ENCODE measurements at regions not wholly inside any gene's neighbourhood (a gene's known extent, or its start where the extent isn't known, plus 50 kb on each side); places are given as distances from the start of the nearest gene placed in this dataset.

GRCh38 chr20:22321191-22321590 is 263.2 kb downstream of the FOXA2 start:
- Mint-ChIP-seq H3K9me3 (peaks cover 12% of the 10 kb centered on the region), H3K27me3 (ENCODE audit: low read depth) (peaks cover 9% of the 10 kb centered on the region), H3K4me1 (no peaks in the 10 kb centered on the region; the same call in 1 of the 2 replicates), H3K36me3 (no peaks in the 10 kb centered on the region), H3K4me3 (no peak overlapping the region), H3K27ac (no peak overlapping the region)
- no peak for TF ChIP-seq TEAD4 (CRISPR knock-in tag; IDR thresholded peaks at IDR 0.05)
- no peak for TF ChIP-seq ARID4B (CRISPR knock-in tag; IDR thresholded peaks at IDR 0.05; ENCODE audit: borderline replicate concordance)
- TF ChIP-seq MYBL2 (CRISPR knock-in tag; IDR thresholded peaks at IDR 0.05): no peak
- TF ChIP-seq ZNF396 (CRISPR knock-in tag; IDR thresholded peaks at IDR 0.05; ENCODE audit: borderline replicate concordance): no peak
- TF ChIP-seq AR (CRISPR knock-in tag; IDR thresholded peaks at IDR 0.05): no peak
- TF ChIP-seq HMGA2 (CRISPR knock-in tag; IDR thresholded peaks at IDR 0.05): no peak
- TF ChIP-seq NFATC4 (CRISPR knock-in tag; IDR thresholded peaks at IDR 0.05): no peak
- TF ChIP-seq TP53 (CRISPR knock-in tag; IDR thresholded peaks at IDR 0.05): no peak
- TF ChIP-seq, protein P1, sequence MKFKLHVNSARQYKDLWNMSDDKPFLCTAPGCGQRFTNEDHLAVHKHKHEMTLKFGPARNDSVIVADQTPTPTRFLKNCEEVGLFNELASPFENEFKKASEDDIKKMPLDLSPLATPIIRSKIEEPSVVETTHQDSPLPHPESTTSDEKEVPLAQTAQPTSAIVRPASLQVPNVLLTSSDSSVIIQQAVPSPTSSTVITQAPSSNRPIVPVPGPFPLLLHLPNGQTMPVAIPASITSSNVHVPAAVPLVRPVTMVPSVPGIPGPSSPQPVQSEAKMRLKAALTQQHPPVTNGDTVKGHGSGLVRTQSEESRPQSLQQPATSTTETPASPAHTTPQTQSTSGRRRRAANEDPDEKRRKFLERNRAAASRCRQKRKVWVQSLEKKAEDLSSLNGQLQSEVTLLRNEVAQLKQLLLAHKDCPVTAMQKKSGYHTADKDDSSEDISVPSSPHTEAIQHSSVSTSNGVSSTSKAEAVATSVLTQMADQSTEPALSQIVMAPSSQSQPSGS (CRISPR knock-in tag; IDR thresholded peaks at IDR 0.05; ENCODE audit: borderline replicate concordance, low read depth): no peak
- TF ChIP-seq ZNF121 (CRISPR knock-in tag; IDR thresholded peaks at IDR 0.05): no peak
- no peak for TF ChIP-seq ATF1 (CRISPR knock-in tag; IDR thresholded peaks at IDR 0.05)
- TF ChIP-seq, protein P2, sequence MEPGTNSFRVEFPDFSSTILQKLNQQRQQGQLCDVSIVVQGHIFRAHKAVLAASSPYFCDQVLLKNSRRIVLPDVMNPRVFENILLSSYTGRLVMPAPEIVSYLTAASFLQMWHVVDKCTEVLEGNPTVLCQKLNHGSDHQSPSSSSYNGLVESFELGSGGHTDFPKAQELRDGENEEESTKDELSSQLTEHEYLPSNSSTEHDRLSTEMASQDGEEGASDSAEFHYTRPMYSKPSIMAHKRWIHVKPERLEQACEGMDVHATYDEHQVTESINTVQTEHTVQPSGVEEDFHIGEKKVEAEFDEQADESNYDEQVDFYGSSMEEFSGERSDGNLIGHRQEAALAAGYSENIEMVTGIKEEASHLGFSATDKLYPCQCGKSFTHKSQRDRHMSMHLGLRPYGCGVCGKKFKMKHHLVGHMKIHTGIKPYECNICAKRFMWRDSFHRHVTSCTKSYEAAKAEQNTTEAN (CRISPR knock-in tag; IDR thresholded peaks at IDR 0.05): no peak
- TF ChIP-seq USF1 (CRISPR knock-in tag; IDR thresholded peaks at IDR 0.05): no peak
- TF ChIP-seq, protein P3, sequence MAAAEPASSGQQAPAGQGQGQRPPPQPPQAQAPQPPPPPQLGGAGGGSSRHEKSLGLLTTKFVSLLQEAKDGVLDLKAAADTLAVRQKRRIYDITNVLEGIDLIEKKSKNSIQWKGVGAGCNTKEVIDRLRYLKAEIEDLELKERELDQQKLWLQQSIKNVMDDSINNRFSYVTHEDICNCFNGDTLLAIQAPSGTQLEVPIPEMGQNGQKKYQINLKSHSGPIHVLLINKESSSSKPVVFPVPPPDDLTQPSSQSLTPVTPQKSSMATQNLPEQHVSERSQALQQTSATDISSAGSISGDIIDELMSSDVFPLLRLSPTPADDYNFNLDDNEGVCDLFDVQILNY (CRISPR knock-in tag; IDR thresholded peaks at IDR 0.05): no peak
- no peak for TF ChIP-seq ZNF425 (CRISPR knock-in tag; conservative IDR thresholded peaks at IDR 0.05)
- no peak for TF ChIP-seq MLX (CRISPR knock-in tag; IDR thresholded peaks at IDR 0.05)
- no peak for TF ChIP-seq FOXJ3 (CRISPR knock-in tag; IDR thresholded peaks at IDR 0.05; ENCODE audit: borderline replicate concordance)
- DNase-seq (ENCODE audit: low spot score) (no peak), ATAC-seq (no peak)
- CTCF ChIA-PET: no interaction called here
- POLR2A ChIA-PET: no interaction called here
